COLO668 (cell line): ENCODE measurements at regions not wholly inside any gene's neighbourhood (a gene's known extent, or its start where the extent isn't known, plus 50 kb on each side); places are given as distances from the start of the nearest gene placed in this dataset.
A peak's percentile ranks its signal among the peaks of the same experiment; 100 is the strongest.

Experiments
- DNase-seq: peaks from one replicate; lab custom pipeline; 2025; ENCODE audit not compliant: unreplicated experiment; lab: John Stamatoyannopoulos, UW

DNA sequence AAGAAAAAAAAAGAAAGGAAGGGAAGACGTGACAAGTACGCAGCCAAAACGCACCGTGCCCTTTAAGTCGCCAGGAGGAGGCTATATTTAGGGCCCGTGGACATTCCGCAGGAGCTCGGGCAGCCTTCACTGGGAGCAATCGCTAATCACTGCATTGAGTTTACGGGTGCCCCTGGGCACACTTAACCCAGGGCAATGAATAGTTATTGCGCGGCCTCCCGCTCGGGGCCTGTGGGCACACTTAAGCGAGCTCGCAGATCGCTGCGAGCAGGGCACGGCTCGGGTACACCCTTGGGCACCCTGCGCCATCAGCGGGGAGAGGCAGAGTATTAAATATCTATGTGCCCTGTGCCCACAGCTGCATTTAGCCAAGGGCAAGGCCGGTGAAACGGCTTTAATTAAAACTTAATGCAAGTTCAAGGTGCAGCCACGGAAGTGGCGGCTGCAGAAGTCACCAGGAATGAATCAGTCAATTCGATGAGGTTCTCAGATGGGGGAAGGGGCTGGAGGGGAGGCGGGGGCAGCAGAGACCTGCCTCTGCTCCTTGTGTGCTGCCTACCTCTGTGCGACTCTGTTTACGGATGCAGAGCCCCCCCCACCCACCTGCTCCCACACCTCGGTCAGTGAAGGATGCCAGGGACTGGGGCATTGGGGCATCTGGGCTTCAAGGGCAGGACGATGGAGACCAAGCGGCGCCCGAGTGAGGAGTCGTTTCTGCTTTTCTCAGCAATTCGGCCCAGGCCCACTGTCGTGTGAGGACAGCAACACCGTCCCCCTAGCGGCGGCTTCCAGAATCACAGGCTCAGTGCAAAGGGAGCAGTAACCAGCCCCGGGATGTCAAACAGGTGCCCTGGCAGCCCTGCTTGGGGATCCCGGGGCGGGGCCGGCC is 51.8 kb upstream of the TARDBP start:
- DNase-seq = peak; percentile 95

DNA sequence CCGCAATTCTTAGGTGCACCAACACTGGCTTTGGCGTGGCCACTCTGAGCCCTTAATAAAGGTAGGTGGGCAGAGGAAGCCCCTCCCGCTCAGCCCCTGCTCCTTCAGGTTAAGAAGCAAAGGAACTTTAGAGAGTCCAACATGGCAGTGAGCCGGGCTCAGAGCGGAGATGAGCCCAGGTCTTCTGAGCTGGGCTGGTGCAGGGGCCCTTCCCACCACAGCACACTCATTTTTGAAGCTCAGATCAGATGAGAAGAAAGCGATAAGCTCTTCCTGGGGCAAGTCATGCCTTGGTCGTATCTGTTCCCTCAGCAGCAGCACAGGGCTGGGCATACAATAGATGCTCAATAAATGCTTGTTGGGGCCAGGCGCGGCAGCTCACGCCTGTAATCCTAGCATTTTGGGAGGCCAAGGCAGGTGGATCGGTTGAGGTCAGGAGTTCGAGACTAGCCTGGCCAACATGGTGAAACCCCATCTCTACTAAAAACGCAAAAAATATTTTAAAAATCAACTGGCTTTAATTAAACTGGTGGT is 51.1 kb upstream of the TARDBP start:
- no peak for DNase-seq

DNA sequence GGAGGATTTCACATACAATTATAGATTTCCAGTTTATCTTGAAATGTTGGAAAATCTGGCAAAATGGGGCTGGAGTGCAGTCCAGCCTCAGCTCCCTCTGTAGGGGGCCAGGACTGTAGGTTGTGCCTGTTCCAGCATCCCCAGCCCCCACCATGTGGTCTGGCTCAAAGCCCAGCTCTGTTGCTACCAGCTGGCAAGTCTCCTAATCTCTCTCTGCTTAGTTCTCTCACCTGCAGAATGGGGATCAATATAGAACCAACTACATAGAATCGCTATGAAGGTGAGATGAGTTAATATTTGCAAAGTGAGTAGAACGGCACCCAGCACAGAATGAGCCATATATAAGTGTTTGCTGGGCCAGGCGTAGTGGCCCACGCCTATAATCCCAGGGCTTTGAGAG is 50.0 kb upstream of the TARDBP start:
- DNase-seq = peak; percentile 94
